Trophoblast cell (in vitro differentiated cells and primary cell): ENCODE measurements at regions not wholly inside any gene's neighbourhood (a gene's known extent, or its start where the extent isn't known, plus 50 kb on each side); places are given as distances from the start of the nearest gene placed in this dataset.
A peak's percentile ranks its signal among the peaks of the same experiment; 100 is the strongest.

ENCODE experiments used
- DNase-seq, 2 donors: peaks; one replicate each; pipeline ENCODE4 v3.0.0-alpha.2; 2016
- H2AFZ ChIP-seq: 2 replicates; pipeline ENCODE4 v1.6.1; 2013; ENCODE audit warnings: low read length, moderate library complexity, mild to moderate bottlenecking; ENCODE audit not compliant: insufficient read depth, poor library complexity
- H2AK5ac ChIP-seq: 2 replicates; pipeline ENCODE4 v1.6.1; 2013; ENCODE audit warnings: mild to moderate bottlenecking, low read length
- H2BK120ac ChIP-seq: 2 replicates; pipeline ENCODE4 v1.6.1; 2013; ENCODE audit warnings: low read length, mild to moderate bottlenecking, moderate library complexity; ENCODE audit not compliant: insufficient read depth, poor library complexity
- H2BK12ac ChIP-seq: 2 replicates; pipeline ENCODE4 v1.6.1; 2013; ENCODE audit warnings: mild to moderate bottlenecking, low read length, moderate library complexity
- H2BK5ac ChIP-seq: 2 replicates; pipeline ENCODE4 v1.6.1; 2013; ENCODE audit warnings: low read length, low read depth, moderate library complexity, mild to moderate bottlenecking; ENCODE audit not compliant: poor library complexity
- H3K14ac ChIP-seq: 2 replicates; pipeline ENCODE4 v1.6.1; 2013; ENCODE audit warnings: mild to moderate bottlenecking, low read length
- H3K18ac ChIP-seq: 2 replicates; pipeline ENCODE4 v1.6.1; 2013; ENCODE audit warnings: mild to moderate bottlenecking, low read length
- H3K23ac ChIP-seq: 2 replicates; pipeline ENCODE4 v1.6.1; 2013; ENCODE audit warnings: low read length
- H3K27ac ChIP-seq: 2 replicates; pipeline ENCODE4 v1.5.1; 2013; ENCODE audit warnings: low read depth, mild to moderate bottlenecking, inconsistent platforms, low read length, moderate library complexity
- H3K27me3 ChIP-seq: 2 replicates; pipeline ENCODE4 v1.6.1; 2013; ENCODE audit warnings: inconsistent platforms, mild to moderate bottlenecking, low read length, moderate library complexity; ENCODE audit not compliant: insufficient read depth
- H3K36me3 ChIP-seq, 2 experiments: 1 replicate in 1 of 2; 2 replicates in 1 of 2; pipeline ENCODE4 v1.6.1; 2013; ENCODE audit warnings: low read length in 2 of 2, mild to moderate bottlenecking in 2 of 2, moderate library complexity in 1 of 2; ENCODE audit not compliant: insufficient read depth in 2 of 2, control insufficient read depth in 1 of 2
- H3K4ac ChIP-seq: 2 replicates; pipeline ENCODE4 v1.6.1; 2013; ENCODE audit warnings: low read depth, mild to moderate bottlenecking, low read length, moderate library complexity
- H3K4me1 ChIP-seq, 2 experiments: 1 replicate in 1 of 2; 2 replicates in 1 of 2; pipeline ENCODE4 v1.6.1; 2013; ENCODE audit warnings: low read length in 2 of 2, mild to moderate bottlenecking in 2 of 2, moderate library complexity in 1 of 2; ENCODE audit not compliant: insufficient read depth in 2 of 2, control insufficient read depth in 1 of 2
- H3K4me2 ChIP-seq: 2 replicates; pipeline ENCODE4 v1.6.1; 2013; ENCODE audit warnings: inconsistent platforms, mild to moderate bottlenecking, low read length, moderate library complexity
- H3K4me3 ChIP-seq: 2 replicates; pipeline ENCODE4 v1.5.1; 2013; ENCODE audit warnings: mild to moderate bottlenecking, low read depth, low read length, inconsistent platforms
- H3K79me1 ChIP-seq: one replicate; pipeline ENCODE4 v1.6.1; 2013; ENCODE audit warnings: low read length
- H3K79me2 ChIP-seq: 2 replicates; pipeline ENCODE4 v1.6.1; 2013; ENCODE audit warnings: low read length, mild to moderate bottlenecking; ENCODE audit not compliant: control insufficient read depth, insufficient read depth, poor library complexity
- H3K9ac ChIP-seq: 2 replicates; pipeline ENCODE4 v1.6.1; 2013; ENCODE audit warnings: mild to moderate bottlenecking, low read length
- H3K9me3 ChIP-seq: 2 replicates; pipeline ENCODE4 v1.6.1; 2013; ENCODE audit warnings: low read depth, mild to moderate bottlenecking, control low read depth, inconsistent platforms, low read length; ENCODE audit not compliant: insufficient read depth
- H4K12ac ChIP-seq: 2 replicates; pipeline ENCODE4 v1.6.1; 2013; ENCODE audit warnings: low read depth, mild to moderate bottlenecking, low read length, moderate library complexity
- H4K8ac ChIP-seq: 2 replicates; pipeline ENCODE4 v1.6.1; 2013; ENCODE audit warnings: low read depth, mild to moderate bottlenecking, low read length, moderate library complexity
- H4K91ac ChIP-seq: one replicate; pipeline ENCODE4 v1.6.1; 2013; ENCODE audit warnings: low read depth, mild to moderate bottlenecking, low read length, moderate library complexity
- WGBS: extraction: QIAGEN DNeasy Blood & Tissue Kit; methylation state at CpG from one replicate; pipeline ENCODE4 v1.1.7; 2013; ENCODE audit warnings: missing lambda C conversion rate; ENCODE audit not compliant: insufficient read length, insufficient coverage; ENCODE audit errors: extremely low coverage; 5-methylcytosine and 5-hydroxymethylcytosine counted together

GRCh38 chr5:69038539-69038938 lies 55.3 kb upstream of the SLC30A5 start:
- H3K4me1 ChIP-seq: no peaks in the 10 kb centered on the region

GRCh38 chr5:69039829-69040228 lies 54.0 kb upstream of the SLC30A5 start:
- Histone ChIP-seq H4K8ac (no peak overlapping the region), H3K27me3 (no peaks in the 10 kb centered on the region), H3K9me3 (no peaks in the 10 kb centered on the region), H3K14ac (no peak overlapping the region), H3K36me3 (no peaks in the 10 kb centered on the region), H3K79me2 (no peaks in the 10 kb centered on the region), H2BK12ac (no peak overlapping the region), H2BK5ac (no peak overlapping the region), H3K23ac (no peak overlapping the region), H2AK5ac (no peak overlapping the region), H3K79me1 (no peaks in the 10 kb centered on the region), H3K4me2 (no peak overlapping the region), H3K27ac (no peak overlapping the region), H3K18ac (no peak overlapping the region), H4K91ac (no peak overlapping the region), H3K4me3 (no peak overlapping the region), H3K9ac (no peak overlapping the region), H3K4ac (no peak overlapping the region), H2BK120ac (no peak overlapping the region), H4K12ac (no peak overlapping the region), H3K4me1 (no peaks in the 10 kb centered on the region), H2AFZ (no peak overlapping the region)
- DNase-seq: no peak

More at GRCh38 chr5:69038539-69038938, 55.3 kb upstream of the SLC30A5 start:
- Histone ChIP-seq H3K36me3 (no peaks in the 10 kb centered on the region), H3K23ac (no peak overlapping the region), H4K91ac (no peak overlapping the region), H3K79me2 (no peaks in the 10 kb centered on the region), H2BK120ac (no peak overlapping the region), H2BK12ac (no peak overlapping the region), H3K4me3 (no peak overlapping the region), H3K27ac (no peak overlapping the region), H3K4me2 (no peak overlapping the region), H4K8ac (no peak overlapping the region), H3K9me3 (no peaks in the 10 kb centered on the region), H3K9ac (no peak overlapping the region), H2AK5ac (no peak overlapping the region), H4K12ac (no peak overlapping the region), H3K79me1 (no peaks in the 10 kb centered on the region), H3K14ac (no peak overlapping the region), H3K18ac (no peak overlapping the region), H3K27me3 (no peaks in the 10 kb centered on the region), H2AFZ (no peak overlapping the region), H2BK5ac (no peak overlapping the region), H3K4ac (no peak overlapping the region)
- no peak for DNase-seq
- no CpG with 5 or more reads among the region's 8 CpGs for WGBS

- Histone ChIP-seq H4K12ac (no peak overlapping the region), H4K8ac (peak overlapping the region; percentile 53), H3K23ac (no peak overlapping the region), H2BK5ac (no peak overlapping the region), H3K27me3 (no peaks in the 10 kb centered on the region), H3K4ac (no peak overlapping the region), H3K4me2 (no peak overlapping the region), H3K14ac (no peak overlapping the region), H3K9ac (no peak overlapping the region), H3K4me1 (peaks cover 0 to 2% of the 10 kb centered on the region in 2 experiments), H3K4me3 (no peak overlapping the region), H2BK12ac (no peak overlapping the region), H3K79me2 (no peaks in the 10 kb centered on the region), H3K79me1 (peaks cover 2% of the 10 kb centered on the region), H2BK120ac (no peak overlapping the region), H2AFZ (no peak overlapping the region), H3K27ac (no peak overlapping the region), H3K9me3 (no peaks in the 10 kb centered on the region), H2AK5ac (no peak overlapping the region), H3K36me3 (no peaks in the 10 kb centered on the region), H3K18ac (no peak overlapping the region), H4K91ac (no peak overlapping the region)
- no peak for DNase-seq
- WGBS: no CpG with 5 or more reads among the region's 2 CpGs
Measured at GRCh38 chr5:69042500-69042899, 51.3 kb upstream of the SLC30A5 start.

- H3K79me1 ChIP-seq: peaks cover 2% of the 10 kb centered on the region
- H3K79me2 ChIP-seq: no peaks in the 10 kb centered on the region
- H2AK5ac ChIP-seq: no peak overlapping the region
- H3K9ac ChIP-seq: no peak overlapping the region
- no peak overlapping the region for H2BK12ac ChIP-seq
- peak overlapping the region; percentile 27 for H4K8ac ChIP-seq
- peak overlapping the region; percentile 57 for H3K4me2 ChIP-seq
- H3K36me3 ChIP-seq: no peaks in the 10 kb centered on the region
- peak; percentile 74 to 94 for DNase-seq
- WGBS: no CpG with 5 or more reads among the region's 19 CpGs
- H3K4me1 ChIP-seq: peaks cover 0 to 2% of the 10 kb centered on the region in 2 experiments
- no peak overlapping the region for H3K4me3 ChIP-seq
- no peaks in the 10 kb centered on the region for H3K27me3 ChIP-seq
- H2AFZ ChIP-seq: peak overlapping the region; percentile 32
- no peak overlapping the region for H3K4ac ChIP-seq
- H2BK120ac ChIP-seq: no peak overlapping the region
- H3K23ac ChIP-seq: no peak overlapping the region
- no peak overlapping the region for H2BK5ac ChIP-seq
- no peak overlapping the region for H3K18ac ChIP-seq
- H4K12ac ChIP-seq: no peak overlapping the region
- no peaks in the 10 kb centered on the region for H3K9me3 ChIP-seq
- H4K91ac ChIP-seq: no peak overlapping the region
- no peak overlapping the region for H3K27ac ChIP-seq
- no peak overlapping the region for H3K14ac ChIP-seq
Measured at GRCh38 chr5:69042915-69043654, 50.7 kb upstream of the SLC30A5 start.
